Kidney (tissue), 13 donors: ENCODE measurements at regions not wholly inside any gene's neighbourhood (a gene's known extent, or its start where the extent isn't known, plus 50 kb on each side); places are given as distances from the start of the nearest gene placed in this dataset.

Experiments
- DNase-seq, 5 donors: peaks; one replicate each; pipeline ENCODE4 v3.0.0-alpha.2; 2013 to 2020
- FAIRE-seq: peaks from 2 replicates; lab custom pipeline; 2012; peaks lifted over from hg19 to GRCh38; lab: Jason Lieb, UNC
- H3K27ac ChIP-seq, 2 donors: one replicate each; pipeline ENCODE4 v1.7.0; 2013; ENCODE audit warnings: low read depth in 2 of 2, low read length in 2 of 2, inconsistent platforms in 1 of 2
- H3K27me3 ChIP-seq: one replicate; pipeline ENCODE4 v1.7.1; 2013; ENCODE audit warnings: low read length, inconsistent platforms; ENCODE audit not compliant: control insufficient read depth, insufficient read depth
- H3K36me3 ChIP-seq, 3 donors: one replicate each; pipeline versions ENCODE4 v1.7.0 to v1.7.1; 2013; ENCODE audit warnings: low read length in 3 of 3, control low read depth in 1 of 3, inconsistent platforms in 1 of 3; ENCODE audit not compliant: insufficient read depth in 3 of 3, control insufficient read depth in 2 of 3
- H3K4me1 ChIP-seq, 3 donors: one replicate each; pipeline versions ENCODE4 v1.7.0 to v1.7.1; 2013; ENCODE audit warnings: low read length in 3 of 3, inconsistent platforms in 1 of 3, low read depth in 1 of 3; ENCODE audit not compliant: control insufficient read depth in 2 of 3, insufficient read depth in 2 of 3
- H3K4me3 ChIP-seq, 3 donors: one replicate each; pipeline versions ENCODE4 v1.7.0 to v1.8.1; 2013; ENCODE audit warnings: low read length in 3 of 3, control low read depth in 1 of 3, inconsistent platforms in 1 of 3
- H3K9ac ChIP-seq, 3 donors: one replicate each; pipeline versions ENCODE4 v1.7.0 to v1.7.1; 2013; ENCODE audit warnings: low read length in 3 of 3, control low read depth in 1 of 3, inconsistent platforms in 1 of 3
- H3K9me3 ChIP-seq, 3 donors: one replicate each; pipeline versions ENCODE4 v1.7.0 to v1.7.1; 2013; ENCODE audit warnings: low read length in 3 of 3, control low read depth in 1 of 3, inconsistent platforms in 1 of 3; ENCODE audit not compliant: control insufficient read depth in 2 of 3, insufficient read depth in 1 of 3
- CTCF ChIP-seq: IDR thresholded peaks from 3 replicates; pipeline ENCODE4 v1.5.1; 2012; ENCODE audit warnings: mild to moderate bottlenecking, moderate library complexity, borderline replicate concordance; ENCODE audit not compliant: insufficient read depth; ENCODE audit errors: extremely low read depth
- intact Hi-C: fragments of 100-400 bp; cut with DNase I; formaldehyde crosslinking; loops from one replicate; pipeline ENCODE4 v1.11.1; 2022
- donor health status: control.
- donor health status: control.
- donor health status: control.
- donor health status: control.
- donor health status: control.
- donor health status: DM: yes; HTN: yes; CAD: no.
- donor health status: Normal renal cell carcinoma (clear cell type).

GRCh38 chr14:21940887-21941856, 267.6 kb upstream of the OR4E1 start:
- intact Hi-C loops = no loop called here
- H3K9ac ChIP-seq = no peak overlapping the region
- DNase-seq = peak in 2 of 5 donors; percentile 5 to 12
- FAIRE-seq = no peak
- no peak overlapping the region for H3K27ac ChIP-seq
- H3K9me3 ChIP-seq = no peaks in the 10 kb centered on the region
- no peaks in the 10 kb centered on the region for H3K36me3 ChIP-seq
- TF ChIP-seq CTCF = peak; percentile 9
- no peaks in the 10 kb centered on the region for H3K4me1 ChIP-seq
- H3K27me3 ChIP-seq = no peaks in the 10 kb centered on the region
- no peak overlapping the region for H3K4me3 ChIP-seq

GRCh38 chr14:21939836-21940235, 266.2 kb upstream of the OR4E1 start:
- H3K9ac ChIP-seq = no peak overlapping the region
- intact Hi-C loops = no loop called here
- TF ChIP-seq CTCF = no peak
- no peaks in the 10 kb centered on the region for H3K4me1 ChIP-seq
- no peaks in the 10 kb centered on the region for H3K27me3 ChIP-seq
- H3K36me3 ChIP-seq = no peaks in the 10 kb centered on the region
- FAIRE-seq = no peak
- no peaks in the 10 kb centered on the region for H3K9me3 ChIP-seq
- no peak overlapping the region for H3K27ac ChIP-seq
- DNase-seq = no peak
- H3K4me3 ChIP-seq = no peak overlapping the region

- Histone ChIP-seq H3K4me3 (no peak overlapping the region), H3K36me3 (no peaks in the 10 kb centered on the region), H3K27ac (no peak overlapping the region), H3K27me3 (no peaks in the 10 kb centered on the region), H3K9me3 (no peaks in the 10 kb centered on the region), H3K9ac (no peak overlapping the region), H3K4me1 (no peaks in the 10 kb centered on the region)
- intact Hi-C loops = no loop called here
- no peak for TF ChIP-seq CTCF
- FAIRE-seq = no peak
- no peak for DNase-seq
These were observed 264.4 kb upstream of the OR4E1 start for GRCh38 chr14:21937996-21938395.
